ENCODE measurements at regions not wholly inside any gene's neighbourhood (a gene's known extent, or its start where the extent isn't known, plus 50 kb on each side); places are given as distances from the start of the nearest gene placed in this dataset.

- TF ChIP-seq ELK1 (IDR thresholded peaks at IDR 0.05; ENCODE audit: low read depth, low read length) (no peak), E2F6 (IDR thresholded peaks at IDR 0.05; ENCODE audit: borderline replicate concordance, low read depth) (no peak), RARB (CRISPR knock-in tag; IDR thresholded peaks at IDR 0.05) (no peak), TFCP2L1 (CRISPR knock-in tag; IDR thresholded peaks at IDR 0.05) (no peak)
Observed at GRCh38 chr6:40893021-40893420, 146.0 kb downstream of the UNC5CL start (continued).

GRCh38 chr6:40892223-40892622, 146.8 kb downstream of the UNC5CL start:
- Histone ChIP-seq H3K4me2 (no peak overlapping the region), H3K27ac (no peak overlapping the region), H3K4me3 (no peak overlapping the region), H3K4me1 (peaks cover 8% of the 10 kb centered on the region), H3K9me3 (no peaks in the 10 kb centered on the region)
- FAIRE-seq (no peak), ATAC-seq (no peak), DNase-seq (ENCODE audit: low read depth in 1 of 2, low spot score in 1 of 2) (no peak)
- no peak for TF ChIP-seq HOXB13 (CRISPR knock-in tag; IDR thresholded peaks at IDR 0.05; ENCODE audit: low read depth)
- no peak for TF ChIP-seq RARB (CRISPR knock-in tag; IDR thresholded peaks at IDR 0.05)
- no peak for TF ChIP-seq FOXS1 (CRISPR knock-in tag; IDR thresholded peaks at IDR 0.05)
- ChIA-PET CTCF (no interaction called here), POLR2A (no interaction called here)
- WGBS (ENCODE audit: missing lambda C conversion rate) = 98% methylated on average over 8 of the region's 8 CpGs

- DNase-seq (ENCODE audit: low read depth in 1 of 2, low spot score in 1 of 2) (no peak), ATAC-seq (no peak), FAIRE-seq (no peak)
- WGBS (ENCODE audit: missing lambda C conversion rate) = 78% methylated on average over 8 of the region's 8 CpGs
- TF ChIP-seq TP53 (CRISPR knock-in tag; IDR thresholded peaks at IDR 0.05) (no peak), RNF2 (IDR thresholded peaks at IDR 0.05; ENCODE audit: borderline replicate concordance, low read depth) (no peak)
- Histone ChIP-seq H3K27ac (no peak overlapping the region), H3K4me2 (no peak overlapping the region), H3K4me3 (no peak overlapping the region), H3K4me1 (peaks cover 8% of the 10 kb centered on the region), H3K9me3 (no peaks in the 10 kb centered on the region)
- ChIA-PET POLR2A (no interaction called here), CTCF (interaction anchor here (1.1 kb wide), 1 partner anchor 136 kb away, joined by 3 read pairs; no protein-coding TSS in a partner anchor)
Observed at GRCh38 chr6:40891686-40892085, 147.3 kb downstream of the UNC5CL start.

- ATAC-seq = no peak
- WGBS (ENCODE audit: missing lambda C conversion rate) = 72% methylated on average over 2 of the region's 2 CpGs
- Histone ChIP-seq H3K4me3 (no peak overlapping the region), H3K27ac (no peak overlapping the region), H3K4me2 (no peak overlapping the region), H3K4me1 (peaks cover 8% of the 10 kb centered on the region), H3K9me3 (no peaks in the 10 kb centered on the region)
- no peak for TF ChIP-seq JUNB (IDR thresholded peaks at IDR 0.05)
- no peak for TF ChIP-seq POLR2AphosphoS2 (conservative IDR thresholded peaks at IDR 0.05; ENCODE audit: low read length)
- TF ChIP-seq CTCF (IDR thresholded peaks at IDR 0.05) = no peak
- TF ChIP-seq EHMT2 (IDR thresholded peaks at IDR 0.05; ENCODE audit: low read depth) = no peak
- TF ChIP-seq HOXB13 (CRISPR knock-in tag; IDR thresholded peaks at IDR 0.05; ENCODE audit: low read depth) = no peak
- ChIA-PET POLR2A (no interaction called here), CTCF (interaction anchor here (1.1 to 1.3 kb wide), 3 partner anchors 17 to 136 kb away, joined by 3 read pairs; no protein-coding TSS in a partner anchor)
- FAIRE-seq = no peak
- DNase-seq (ENCODE audit: low read depth in 1 of 2, low spot score in 1 of 2) = no peak
Observed at GRCh38 chr6:40891131-40891530, 147.9 kb downstream of the UNC5CL start.

- TF ChIP-seq SREBF2 (IDR thresholded peaks at IDR 0.05) = no peak
- TF ChIP-seq RARB (CRISPR knock-in tag; IDR thresholded peaks at IDR 0.05) = no peak
- TF ChIP-seq HOXA7 (CRISPR knock-in tag; IDR thresholded peaks at IDR 0.05) = no peak
- TF ChIP-seq CBX8 (IDR thresholded peaks at IDR 0.05) = no peak
- TF ChIP-seq SMC3 (IDR thresholded peaks at IDR 0.05) = no peak
- TF ChIP-seq GATA3 (IDR thresholded peaks at IDR 0.05; ENCODE audit: borderline replicate concordance) = no peak
- Histone ChIP-seq H3K27ac (no peak overlapping the region), H3K4me3 (no peak overlapping the region), H3K9me3 (no peaks in the 10 kb centered on the region), H3K4me1 (no peaks in the 10 kb centered on the region), H3K4me2 (no peak overlapping the region)
- WGBS (ENCODE audit: missing lambda C conversion rate) = 72% methylated on average over 7 of the region's 7 CpGs
- ChIA-PET CTCF (interaction anchor here (0.7 to 1.2 kb wide), 5 partner anchors 69 to 178 kb away, joined by 3 to 4 read pairs (median 3); no protein-coding TSS in a partner anchor), POLR2A (no interaction called here)
- DNase-seq (ENCODE audit: low read depth in 1 of 2, low spot score in 1 of 2) (no peak), FAIRE-seq (no peak), ATAC-seq (no peak)
Observed at GRCh38 chr6:40889137-40889832, 149.7 kb downstream of the UNC5CL start.
